ENCODE measurements at regions not wholly inside any gene's neighbourhood (a gene's known extent, or its start where the extent isn't known, plus 50 kb on each side); places are given as distances from the start of the nearest gene placed in this dataset.

GRCh38 chr2:155100261-155100660, 401.8 kb downstream of the KCNJ3 start:
- no peak for ATAC-seq
- ChIA-PET CTCF (no interaction called here), POLR2A (no interaction called here)
- TF ChIP-seq, protein P1, sequence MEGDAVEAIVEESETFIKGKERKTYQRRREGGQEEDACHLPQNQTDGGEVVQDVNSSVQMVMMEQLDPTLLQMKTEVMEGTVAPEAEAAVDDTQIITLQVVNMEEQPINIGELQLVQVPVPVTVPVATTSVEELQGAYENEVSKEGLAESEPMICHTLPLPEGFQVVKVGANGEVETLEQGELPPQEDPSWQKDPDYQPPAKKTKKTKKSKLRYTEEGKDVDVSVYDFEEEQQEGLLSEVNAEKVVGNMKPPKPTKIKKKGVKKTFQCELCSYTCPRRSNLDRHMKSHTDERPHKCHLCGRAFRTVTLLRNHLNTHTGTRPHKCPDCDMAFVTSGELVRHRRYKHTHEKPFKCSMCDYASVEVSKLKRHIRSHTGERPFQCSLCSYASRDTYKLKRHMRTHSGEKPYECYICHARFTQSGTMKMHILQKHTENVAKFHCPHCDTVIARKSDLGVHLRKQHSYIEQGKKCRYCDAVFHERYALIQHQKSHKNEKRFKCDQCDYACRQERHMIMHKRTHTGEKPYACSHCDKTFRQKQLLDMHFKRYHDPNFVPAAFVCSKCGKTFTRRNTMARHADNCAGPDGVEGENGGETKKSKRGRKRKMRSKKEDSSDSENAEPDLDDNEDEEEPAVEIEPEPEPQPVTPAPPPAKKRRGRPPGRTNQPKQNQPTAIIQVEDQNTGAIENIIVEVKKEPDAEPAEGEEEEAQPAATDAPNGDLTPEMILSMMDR (IDR thresholded peaks at IDR 0.05): no peak
- H3K4me3 Mint-ChIP-seq: no peak overlapping the region
- DNase-seq: no peak
- no peak overlapping the region for H3K27ac Mint-ChIP-seq
- no peaks in the 10 kb centered on the region for H3K4me1 Mint-ChIP-seq (ENCODE audit: low read depth)
- intact Hi-C loops (cut with micrococcal nuclease): no loop called here
- no peaks in the 10 kb centered on the region for H3K36me3 Mint-ChIP-seq (ENCODE audit: low read depth)
- H3K9me3 Mint-ChIP-seq: peaks cover 2% of the 10 kb centered on the region
- H3K27me3 Mint-ChIP-seq: no peaks in the 10 kb centered on the region

- H3K36me3 Mint-ChIP-seq (ENCODE audit: low read depth): no peaks in the 10 kb centered on the region
- no peak overlapping the region for H3K27ac Mint-ChIP-seq
- no peak for ATAC-seq
- TF ChIP-seq, protein P1 (IDR thresholded peaks at IDR 0.05): no peak
- no peaks in the 10 kb centered on the region for H3K4me1 Mint-ChIP-seq (ENCODE audit: low read depth)
- no peak for DNase-seq
- CTCF ChIA-PET: no interaction called here
- no peaks in the 10 kb centered on the region for H3K9me3 Mint-ChIP-seq
- POLR2A ChIA-PET: no interaction called here
- intact Hi-C loops (cut with micrococcal nuclease): no loop called here
- no peaks in the 10 kb centered on the region for H3K27me3 Mint-ChIP-seq
- no peak overlapping the region for H3K4me3 Mint-ChIP-seq
Observed at GRCh38 chr2:155099784-155100183, 401.3 kb downstream of the KCNJ3 start.

DNA sequence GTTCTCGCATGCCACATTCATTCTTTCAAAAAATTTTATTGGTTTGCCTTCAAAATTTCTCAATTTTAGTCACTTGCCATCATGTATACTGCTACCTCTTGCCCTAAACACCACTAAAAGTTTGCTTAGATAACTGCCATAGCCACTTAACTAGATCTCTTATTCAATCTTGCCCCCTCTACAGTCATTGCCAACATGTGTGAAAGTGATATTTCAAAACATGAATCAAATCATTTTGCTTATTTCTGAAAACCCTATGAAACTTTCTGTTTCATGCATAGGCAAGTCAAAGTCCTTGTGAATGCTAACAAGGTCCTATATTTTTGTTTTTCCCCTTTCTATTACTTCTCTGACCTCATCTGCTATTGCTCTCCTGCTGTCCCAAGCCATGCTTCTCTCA, 397.1 kb downstream of the KCNJ3 start:
- no peak overlapping the region for H3K27ac Mint-ChIP-seq
- CTCF ChIA-PET: no interaction called here

DNA sequence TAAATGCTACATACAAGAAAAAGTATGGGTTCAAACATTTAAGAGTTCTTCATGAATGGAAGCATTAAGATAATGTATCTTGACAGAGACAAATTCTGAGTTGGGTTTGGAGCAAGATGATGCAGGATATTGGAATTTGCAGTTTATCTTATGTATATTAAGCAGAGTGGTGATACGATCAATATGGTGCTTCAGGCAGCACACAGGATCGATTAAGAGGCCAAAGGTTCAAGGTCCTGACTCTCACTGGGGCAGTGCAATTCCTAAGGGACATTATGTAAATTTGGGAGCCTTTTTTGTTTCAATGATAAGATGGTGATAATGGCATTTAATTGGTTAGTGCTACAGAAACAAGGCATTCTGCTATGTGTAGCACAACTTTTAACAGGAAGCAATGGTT, 381.9 kb downstream of the KCNJ3 start:
- ATAC-seq (no peak), DNase-seq (no peak)
- Mint-ChIP-seq H3K27ac (no peak overlapping the region), H3K4me3 (no peak overlapping the region), H3K27me3 (no peaks in the 10 kb centered on the region), H3K36me3 (ENCODE audit: low read depth) (no peaks in the 10 kb centered on the region), H3K4me1 (ENCODE audit: low read depth) (no peaks in the 10 kb centered on the region), H3K9me3 (peaks cover 2% of the 10 kb centered on the region)
- ChIA-PET CTCF (no interaction called here), POLR2A (no interaction called here)
- intact Hi-C loops (cut with micrococcal nuclease): no loop called here
- TF ChIP-seq, protein P1 (IDR thresholded peaks at IDR 0.05): no peak

More for the DNA sequence above, 397.1 kb downstream of the KCNJ3 start:
- ATAC-seq: no peak
- Mint-ChIP-seq H3K4me3 (no peak overlapping the region), H3K36me3 (ENCODE audit: low read depth) (no peaks in the 10 kb centered on the region), H3K9me3 (peaks cover 3% of the 10 kb centered on the region), H3K27me3 (no peaks in the 10 kb centered on the region), H3K4me1 (ENCODE audit: low read depth) (no peaks in the 10 kb centered on the region)
- no peak for DNase-seq
- POLR2A ChIA-PET: no interaction called here
- TF ChIP-seq, protein P1 (IDR thresholded peaks at IDR 0.05): no peak
- intact Hi-C loops (cut with micrococcal nuclease): no loop called here

GRCh38 chr2:155070489-155070888, 372.0 kb downstream of the KCNJ3 start:
- intact Hi-C loops (cut with micrococcal nuclease): no loop called here
- Mint-ChIP-seq H3K9me3 (peaks cover 2% of the 10 kb centered on the region), H3K4me1 (ENCODE audit: low read depth) (no peaks in the 10 kb centered on the region), H3K27ac (no peak overlapping the region), H3K27me3 (no peaks in the 10 kb centered on the region), H3K36me3 (ENCODE audit: low read depth) (no peaks in the 10 kb centered on the region), H3K4me3 (no peak overlapping the region)
- ChIA-PET CTCF (no interaction called here), POLR2A (no interaction called here)
- ATAC-seq (no peak), DNase-seq (no peak)
- TF ChIP-seq, protein P1 (IDR thresholded peaks at IDR 0.05): no peak
